Hematopoietic multipotent progenitor cell treated with erythropoietin and hydrocortisone succinate and interleukin-3 and kit ligand, for 4 days (in vitro differentiated cells): ENCODE measurements at regions not wholly inside any gene's neighbourhood (a gene's known extent, or its start where the extent isn't known, plus 50 kb on each side); places are given as distances from the start of the nearest gene placed in this dataset.

Experiments used
- DNase-seq: peaks from one replicate; pipeline ENCODE4 v3.0.0-alpha.2; 2015

- DNase-seq = peak; percentile 23
Measured at GRCh38 chr1:111556325-111557037, 53.0 kb upstream of the ADORA3 start.

GRCh38 chr1:111559736-111560279 is 56.4 kb upstream of the ADORA3 start:
- DNase-seq = peak; percentile 7

- DNase-seq = no peak
Measured at GRCh38 chr1:111561328-111561727, 57.9 kb upstream of the ADORA3 start.

GRCh38 chr1:111563619-111564018 is 56.0 kb upstream of the RAP1A start:
- DNase-seq = no peak

- DNase-seq = no peak
Measured at GRCh38 chr1:111565079-111565478, 54.5 kb upstream of the RAP1A start.

- no peak for DNase-seq
Measured at GRCh38 chr1:111565968-111566367, 53.6 kb upstream of the RAP1A start.

GRCh38 chr1:111568160-111568647 is 51.4 kb upstream of the RAP1A start:
- DNase-seq = no peak
